CD4-positive, alpha-beta T cell treated with Interleukin-4 for 4 hours (primary cell): ENCODE measurements at regions not wholly inside any gene's neighbourhood (a gene's known extent, or its start where the extent isn't known, plus 50 kb on each side); places are given as distances from the start of the nearest gene placed in this dataset.

Experiments
- DNase-seq: peaks from one replicate; pipeline ENCODE4 v3.0.0-alpha.2; 2020

DNA sequence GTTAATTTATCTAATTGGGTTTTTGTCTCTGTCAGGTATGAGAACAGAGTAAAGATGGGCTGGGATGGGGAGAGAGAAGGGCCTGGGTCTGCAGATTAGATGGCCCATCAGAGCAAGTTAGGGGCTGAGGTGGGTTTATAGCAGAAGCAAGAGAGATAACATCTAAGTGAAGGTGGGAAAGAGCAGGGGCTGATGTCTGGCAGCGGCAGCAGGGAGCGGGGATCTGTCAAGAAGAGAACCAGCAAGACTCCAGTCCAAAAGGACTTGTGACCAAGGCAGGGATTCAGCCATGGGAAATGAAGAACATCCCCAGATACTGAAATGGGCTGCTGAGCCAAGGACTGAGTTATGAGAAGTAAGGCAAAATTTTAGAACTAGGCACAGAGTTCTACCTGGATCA, 320.6 kb upstream of the TBL1XR1 start:
- no peak for DNase-seq

DNA sequence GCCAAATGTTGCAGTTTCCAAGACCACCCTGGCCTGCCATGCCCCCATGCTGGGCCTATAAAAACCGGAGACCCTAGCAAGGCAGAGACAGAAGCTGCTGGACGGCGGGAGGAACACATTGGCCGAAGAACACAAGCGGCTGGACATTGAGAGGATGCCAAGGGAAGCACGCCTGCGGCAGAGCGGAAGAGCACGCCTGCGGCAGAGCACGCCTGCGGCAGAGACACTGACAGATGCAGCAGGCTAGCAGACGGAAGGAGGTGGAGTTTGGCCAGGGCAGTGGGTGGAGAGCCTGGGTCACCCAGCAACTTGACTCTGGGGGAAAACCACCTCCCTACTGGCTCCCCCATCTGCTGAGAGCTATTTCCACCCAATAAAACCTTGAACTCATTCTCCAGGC, 322.3 kb upstream of the TBL1XR1 start:
- DNase-seq, result no peak

DNA sequence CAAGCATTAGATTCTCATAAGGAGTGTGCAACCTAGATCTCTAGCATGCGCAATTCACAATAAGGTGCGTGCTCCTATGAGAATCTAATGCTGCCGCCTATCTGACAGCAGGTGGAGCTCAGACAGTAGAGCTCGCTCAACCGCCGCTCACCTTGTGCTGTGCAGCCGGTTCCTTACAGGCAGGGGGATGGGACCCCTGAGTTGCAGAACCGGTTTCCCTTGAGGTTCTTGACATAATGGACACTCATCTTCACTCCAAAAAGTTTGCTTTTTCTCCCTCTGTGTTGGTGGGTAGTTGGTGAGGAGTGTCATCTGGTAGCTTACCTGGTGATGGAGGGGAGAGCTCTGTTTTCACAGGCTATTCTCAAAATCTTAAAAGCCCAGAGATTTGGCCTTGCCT, 324.0 kb upstream of the TBL1XR1 start:
- no peak for DNase-seq

DNA sequence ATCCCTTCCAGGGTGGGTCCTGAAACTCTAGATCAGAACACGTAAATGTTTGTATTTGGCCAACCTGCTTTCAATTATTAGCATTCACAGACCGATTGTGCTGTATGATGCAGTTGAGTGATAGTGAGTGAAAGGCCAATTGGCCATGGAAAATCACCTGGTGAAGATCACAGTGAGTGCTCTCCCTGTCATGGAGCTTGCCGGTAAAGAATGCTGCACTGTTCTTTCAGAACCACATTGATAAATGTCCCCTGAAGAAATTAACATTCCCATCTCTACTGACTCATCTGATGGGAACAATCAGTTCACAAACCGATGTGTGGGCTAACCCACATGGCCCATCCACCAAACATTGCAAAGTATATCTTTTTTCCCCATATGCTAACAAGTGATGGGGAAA, 324.8 kb upstream of the TBL1XR1 start:
- DNase-seq, result no peak

DNA sequence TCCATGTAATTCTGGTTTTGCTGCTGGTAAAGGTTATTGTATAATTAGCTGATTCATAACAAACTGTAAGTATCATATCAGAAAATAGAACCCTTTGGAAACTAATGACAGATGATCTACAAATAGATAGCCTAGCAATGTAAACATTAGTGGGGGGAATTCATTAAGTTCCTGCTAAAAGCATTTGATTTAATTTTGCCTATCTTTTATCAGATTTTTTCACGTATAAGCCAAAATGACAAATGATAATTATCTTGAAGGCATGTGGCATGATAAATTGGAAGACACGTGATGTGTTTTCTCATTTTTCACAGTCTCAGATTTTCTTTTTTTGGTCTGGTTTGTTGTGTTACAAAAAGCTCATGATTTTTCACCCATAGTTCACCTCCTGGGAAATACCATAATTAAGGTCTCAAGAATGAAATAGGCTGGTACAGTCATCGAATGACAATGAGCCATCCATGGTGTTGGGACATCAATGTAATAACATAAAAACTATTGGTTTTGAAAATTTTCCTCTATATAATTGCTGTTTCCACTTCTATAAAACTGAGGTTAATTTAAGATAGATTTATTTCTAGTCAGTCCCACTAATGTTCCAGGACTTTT, 325.9 kb upstream of the TBL1XR1 start:
- DNase-seq, result no peak

DNA sequence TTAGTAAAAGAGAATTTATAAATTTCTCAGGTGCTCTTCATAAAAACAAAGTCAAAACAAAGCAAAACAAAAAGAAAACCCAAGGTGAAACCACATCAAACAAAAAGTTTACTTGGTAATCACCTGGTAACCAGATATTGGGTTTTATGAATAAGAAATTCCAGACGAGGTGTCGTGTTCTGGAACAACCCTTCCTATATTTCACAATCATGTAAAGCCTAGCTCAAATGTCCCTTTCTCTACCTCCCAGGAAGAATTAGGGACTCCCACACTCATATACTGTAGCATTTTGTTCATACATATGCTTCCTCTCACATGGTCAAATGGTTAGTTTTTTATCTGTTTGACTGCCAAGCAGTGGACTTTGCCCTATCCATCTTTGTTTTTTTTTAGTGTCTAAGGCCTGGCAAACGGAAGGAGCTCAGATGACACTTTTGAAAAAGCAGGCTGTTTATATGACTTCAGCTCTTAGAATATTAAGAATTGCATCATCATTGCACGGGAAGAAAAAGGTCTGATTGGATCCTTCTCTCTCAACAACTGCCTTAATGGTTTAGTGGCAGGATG, 326.7 kb upstream of the TBL1XR1 start:
- DNase-seq, result peak; percentile 13

DNA sequence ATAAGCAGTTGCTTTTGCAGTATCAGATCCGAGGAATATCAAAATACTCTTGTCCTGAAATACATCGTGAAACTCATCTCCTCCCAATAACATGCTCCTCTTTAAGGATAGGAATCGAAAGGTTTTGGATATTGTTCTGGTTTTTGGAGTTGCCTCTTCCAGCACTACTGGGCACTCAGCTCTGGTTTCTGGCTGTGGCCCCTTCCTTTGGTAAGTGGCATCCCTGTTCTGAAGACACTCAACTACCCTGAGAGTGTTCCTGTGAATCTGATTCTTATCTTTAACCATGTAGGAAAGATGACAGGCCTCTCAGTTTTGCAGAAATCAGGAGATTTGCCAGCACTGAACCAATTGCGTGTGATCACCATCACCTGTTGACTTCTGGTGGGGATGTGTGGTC, 327.5 kb upstream of the TBL1XR1 start:
- no peak for DNase-seq

DNA sequence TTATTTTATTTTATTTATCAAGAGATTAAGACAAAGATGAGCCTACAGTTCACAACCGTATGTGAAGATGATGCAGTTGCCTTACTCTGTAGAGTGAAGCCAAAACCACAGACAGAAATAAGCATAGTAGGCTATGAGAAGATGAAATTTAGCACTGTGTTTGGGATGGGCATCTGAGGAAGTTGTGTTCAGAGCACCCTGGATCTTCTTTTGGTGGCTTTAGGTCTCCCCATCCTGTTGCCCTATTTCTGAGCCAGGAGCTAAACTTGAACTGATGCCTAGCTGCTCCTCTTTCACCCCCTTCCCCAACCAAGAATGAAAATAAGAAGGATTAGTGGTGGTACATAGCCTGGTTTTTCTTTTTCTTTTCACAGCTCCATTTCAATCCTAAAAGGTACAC, 328.1 kb upstream of the TBL1XR1 start:
- no peak for DNase-seq

DNA sequence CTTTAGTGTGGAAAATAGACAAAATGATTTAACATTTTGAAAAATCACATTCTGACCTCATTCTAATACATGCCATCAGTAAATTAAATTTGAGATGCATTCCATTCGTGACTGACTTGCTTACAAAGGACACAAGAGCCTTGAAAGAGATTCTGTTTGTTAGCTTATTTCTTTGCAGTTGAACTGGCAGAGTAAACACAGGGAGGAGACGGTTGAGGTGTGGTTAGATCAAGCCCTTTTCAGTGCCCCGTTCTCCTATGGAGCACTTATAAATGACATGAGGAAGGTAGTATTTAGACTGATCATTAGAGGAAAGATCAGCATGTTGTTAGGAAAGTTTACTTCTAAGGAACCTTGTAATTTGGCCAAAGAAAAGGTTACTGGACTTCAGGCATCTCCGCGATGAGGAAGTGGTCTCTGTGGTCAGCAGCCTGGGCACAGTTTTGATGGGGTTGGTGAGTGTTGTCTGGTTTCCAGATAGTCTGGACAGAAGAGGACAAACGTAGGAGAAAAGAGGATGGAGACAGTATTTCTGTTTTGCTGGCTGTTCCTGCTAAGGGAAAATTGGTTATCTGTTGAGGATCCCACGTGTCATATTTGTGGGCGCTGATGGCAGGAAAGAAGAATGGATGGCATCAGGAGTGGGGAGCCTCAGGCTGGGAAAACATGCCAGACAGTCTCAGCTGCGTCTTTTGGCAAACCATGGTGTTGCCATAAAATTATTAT, 328.9 kb upstream of the TBL1XR1 start:
- DNase-seq, result no peak

DNA sequence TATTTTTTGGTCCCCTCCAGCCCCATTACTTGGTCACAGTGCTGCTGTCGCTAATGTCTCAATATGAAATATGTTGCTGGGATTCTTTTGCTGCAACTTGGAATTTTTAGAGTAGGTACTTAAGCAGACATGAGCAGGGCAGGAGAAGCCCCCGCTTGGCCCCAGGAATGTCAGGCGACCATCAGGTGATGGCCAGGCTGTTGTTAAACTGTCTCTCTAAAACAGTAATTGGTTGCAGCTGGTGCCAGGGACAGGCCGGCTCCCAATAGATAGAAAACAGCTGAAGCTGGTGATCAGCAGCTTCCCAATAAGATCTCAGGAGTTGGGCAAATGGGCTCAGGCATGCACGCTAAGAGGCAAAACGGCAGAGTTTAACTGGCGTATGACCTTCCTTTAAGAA, 329.9 kb upstream of the TBL1XR1 start:
- DNase-seq, result no peak

DNA sequence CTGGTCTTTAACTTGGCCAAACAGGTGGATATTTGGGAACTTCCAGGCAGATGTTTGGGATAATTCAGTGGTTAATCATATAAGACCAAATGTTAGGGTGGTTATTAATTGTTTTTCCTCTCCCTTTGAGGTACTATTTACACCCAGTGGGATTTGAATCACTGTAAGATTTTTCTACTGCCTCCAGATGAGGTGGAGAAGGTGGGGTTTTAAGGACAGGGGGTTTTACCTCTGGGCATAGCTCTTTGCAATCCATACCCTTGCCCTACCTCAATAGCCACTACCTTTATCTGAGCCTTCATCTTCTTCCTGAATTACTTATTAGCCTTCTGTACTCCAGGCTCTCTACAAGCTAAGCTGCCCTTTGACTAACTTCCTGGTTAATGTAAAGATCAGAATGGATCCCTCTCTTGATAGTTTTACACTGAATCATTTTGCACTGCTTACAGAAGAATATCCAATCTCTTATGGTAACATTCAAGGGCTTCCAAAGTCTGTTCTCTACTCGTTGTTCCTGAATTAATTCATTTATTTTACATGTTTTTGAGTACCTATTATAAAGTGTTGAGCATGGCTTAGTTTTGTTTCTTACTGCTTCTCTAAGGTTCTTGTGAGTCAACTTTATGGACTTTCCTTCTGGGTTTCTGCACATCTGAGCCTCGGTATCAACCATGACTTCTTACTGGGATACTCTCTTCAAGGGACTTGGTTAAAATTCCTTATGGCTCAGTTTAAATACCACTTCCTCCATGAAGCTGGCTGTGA, 331.2 kb upstream of the TBL1XR1 start:
- DNase-seq, result no peak

DNA sequence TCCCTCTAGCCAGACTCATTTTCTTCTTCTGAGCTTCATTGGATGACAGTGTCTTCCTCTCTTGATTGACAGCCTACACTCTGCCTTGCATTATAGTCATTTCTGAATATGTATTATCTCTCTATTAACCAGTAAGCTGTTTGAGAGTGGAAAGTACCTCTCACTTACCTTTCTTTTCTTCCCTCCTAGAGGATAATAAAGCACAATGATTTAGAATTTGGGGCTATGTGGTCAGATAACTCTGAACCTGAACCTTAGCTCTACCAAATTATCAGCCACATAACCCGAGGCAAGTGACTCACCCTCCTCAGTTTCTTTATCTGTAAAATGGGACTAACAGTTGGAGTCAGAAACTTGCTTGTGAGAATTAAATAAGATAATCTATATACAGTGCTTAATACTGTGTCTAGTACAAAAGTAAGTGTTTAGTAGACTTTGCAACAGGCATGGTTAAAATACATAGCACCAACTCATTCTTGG, 331.8 kb upstream of the TBL1XR1 start:
- no peak for DNase-seq

DNA sequence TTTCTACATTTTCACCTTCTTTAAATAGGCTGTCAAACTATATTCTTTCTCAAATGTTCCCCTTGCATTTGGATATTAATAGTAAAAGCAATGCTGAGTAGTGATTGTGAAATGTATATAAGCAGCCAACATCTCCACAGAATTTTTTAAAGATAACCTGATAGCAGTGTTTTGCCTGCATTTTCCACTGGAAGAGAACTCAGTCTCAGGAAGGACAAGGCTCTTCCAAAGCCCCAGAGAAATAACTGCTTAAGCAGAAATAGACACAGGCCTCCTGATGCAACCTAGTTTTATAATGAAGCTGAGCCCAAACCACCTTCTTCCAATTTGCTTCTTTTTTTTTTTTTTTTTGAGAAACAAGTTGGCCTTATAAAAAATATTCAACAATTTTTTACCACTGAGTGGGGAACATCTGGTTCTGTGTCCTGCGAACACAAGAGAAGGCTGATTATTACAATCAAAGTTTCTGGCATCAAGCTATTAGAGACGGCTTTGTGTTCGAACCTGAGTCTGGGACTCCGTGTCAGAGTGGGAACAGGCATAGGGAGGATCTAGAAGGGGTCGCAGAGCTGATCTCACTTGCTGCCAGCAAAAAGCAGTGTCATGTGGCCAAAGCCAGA, 332.5 kb upstream of the TBL1XR1 start:
- no peak for DNase-seq

DNA sequence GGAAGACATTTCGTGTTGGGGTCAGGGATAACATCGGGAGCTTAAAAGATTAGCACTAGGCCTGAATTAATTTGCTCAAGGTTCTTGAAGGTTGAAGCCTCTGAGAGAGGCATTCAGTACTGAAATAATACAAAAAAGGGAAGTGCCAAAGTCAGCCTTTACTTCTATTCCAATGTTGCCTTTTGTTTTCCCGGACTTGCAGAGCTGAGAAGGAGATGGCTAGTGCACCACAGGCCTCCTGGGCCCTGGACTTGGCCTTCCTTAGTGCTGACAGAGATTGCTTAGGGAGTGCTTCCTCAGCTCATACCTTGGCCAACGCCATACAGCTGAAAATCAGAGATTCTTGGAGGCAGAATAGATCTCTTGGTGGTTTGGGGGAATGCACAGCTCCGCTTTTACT, 333.6 kb upstream of the TBL1XR1 start:
- no peak for DNase-seq

DNA sequence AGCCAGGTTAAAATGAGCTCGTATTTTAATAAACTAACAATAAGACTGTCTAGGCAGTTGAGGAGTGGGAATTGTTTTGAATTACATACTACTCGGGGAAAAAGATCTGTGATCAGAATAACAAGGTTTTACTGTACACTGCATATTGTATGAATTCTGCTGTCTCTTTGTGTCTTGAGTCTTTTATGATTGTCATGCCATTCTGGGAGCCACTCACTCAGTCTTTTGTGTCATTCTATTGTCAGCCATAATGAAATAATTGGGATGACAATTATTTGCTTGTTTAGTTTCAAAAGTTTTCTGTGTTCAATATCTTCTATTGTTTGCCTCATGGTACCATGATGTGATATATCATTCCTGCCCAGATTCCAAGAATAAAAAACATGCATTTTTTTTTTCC, 339.6 kb upstream of the TBL1XR1 start:
- DNase-seq, result no peak

DNA sequence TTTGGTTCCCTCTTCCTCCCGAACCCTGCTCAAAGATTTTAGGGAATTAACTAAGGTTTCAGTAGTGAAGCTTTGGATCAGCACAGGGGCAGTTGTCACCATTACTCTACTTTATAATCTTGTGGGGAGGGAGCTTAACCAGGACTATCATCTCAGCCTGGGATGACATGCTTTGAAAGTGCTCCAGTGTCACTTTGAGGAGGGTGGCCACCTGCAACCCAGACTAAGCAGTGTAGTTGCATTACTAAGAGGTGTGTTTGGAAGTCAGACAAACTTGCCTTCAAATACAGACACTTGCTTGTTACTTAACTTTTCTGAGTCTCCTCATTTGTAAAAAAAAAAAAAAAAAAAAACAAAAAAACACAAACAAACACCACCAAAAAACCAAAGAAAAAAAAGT, 340.3 kb upstream of the TBL1XR1 start:
- no peak for DNase-seq

DNA sequence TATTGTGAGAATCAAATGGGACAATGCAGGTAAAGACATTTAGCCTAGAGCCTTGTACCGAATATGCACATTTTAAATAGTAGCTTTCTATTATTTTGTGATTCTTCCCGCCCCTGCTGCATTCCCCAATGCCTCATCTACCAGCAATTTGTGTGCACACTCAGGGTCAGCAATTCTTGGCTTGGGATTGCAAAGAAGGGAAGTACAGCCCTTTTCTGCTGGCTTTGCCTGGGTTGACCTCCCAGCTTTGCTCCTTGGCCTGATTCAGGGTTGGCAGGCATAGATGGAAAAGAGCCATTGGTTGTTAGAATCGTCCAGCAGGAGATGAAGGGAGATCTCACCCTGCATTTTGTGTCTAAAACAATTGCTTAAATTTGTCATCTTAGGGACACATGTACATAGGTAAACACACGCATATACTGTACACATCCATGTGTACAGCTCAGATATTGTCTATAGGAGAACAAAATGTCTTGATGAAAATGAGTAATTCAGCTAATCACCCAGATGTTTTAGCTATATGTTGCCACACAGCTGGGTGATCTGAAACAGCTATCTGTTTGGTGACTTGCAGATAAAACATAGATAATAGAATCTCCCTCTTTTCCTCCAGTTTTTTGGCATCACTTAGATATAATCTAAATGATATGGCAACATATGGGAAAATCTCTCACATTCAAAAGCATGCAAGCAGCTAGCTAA, 340.9 kb upstream of the TBL1XR1 start:
- DNase-seq, result no peak

DNA sequence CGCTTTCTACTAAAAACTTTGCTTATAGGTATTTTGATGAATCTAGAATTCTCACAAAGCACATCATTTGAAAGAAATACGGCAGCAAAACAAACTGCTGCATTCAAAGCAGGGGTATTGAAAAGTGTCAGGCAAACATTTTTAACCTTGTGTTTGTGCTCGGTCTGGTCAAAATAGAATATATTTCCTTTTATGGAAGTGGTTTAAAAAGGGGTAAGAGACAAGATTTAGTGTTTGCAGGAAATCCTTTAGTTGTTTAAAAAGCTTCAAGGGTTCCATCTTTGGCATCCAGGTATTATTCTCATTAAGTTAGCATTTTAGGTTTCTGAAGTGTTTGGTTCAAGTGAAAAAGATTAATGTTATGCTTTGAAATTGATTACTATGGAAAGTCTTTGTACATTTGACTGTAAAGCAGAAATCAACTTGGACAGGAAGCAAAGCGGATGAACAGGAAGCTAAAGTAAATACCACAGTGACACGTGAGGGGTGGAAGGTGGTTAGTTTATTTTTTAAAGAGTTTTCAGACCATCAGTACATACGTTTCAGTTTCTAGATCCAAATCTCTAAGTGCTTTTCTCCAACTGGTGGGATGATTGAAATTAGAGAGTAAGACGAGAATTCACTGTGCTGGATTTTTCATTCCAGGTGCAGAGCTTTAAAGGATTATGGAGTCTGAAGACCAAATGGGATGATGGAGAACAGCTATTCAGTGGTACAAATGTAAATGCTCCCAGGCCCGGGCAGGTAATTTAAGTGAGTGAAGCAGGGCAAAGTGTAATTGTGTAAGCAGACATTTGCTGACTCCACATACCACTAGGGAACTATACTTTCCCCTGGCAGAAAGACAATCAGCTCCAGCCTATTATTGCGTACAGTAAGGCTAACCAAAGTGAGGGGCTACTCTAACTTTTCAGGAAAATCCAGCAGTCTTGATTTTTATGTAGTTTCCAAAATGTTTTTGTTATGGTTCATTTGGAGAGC, 341.8 kb upstream of the TBL1XR1 start:
- DNase-seq, result peak; percentile 63

DNA sequence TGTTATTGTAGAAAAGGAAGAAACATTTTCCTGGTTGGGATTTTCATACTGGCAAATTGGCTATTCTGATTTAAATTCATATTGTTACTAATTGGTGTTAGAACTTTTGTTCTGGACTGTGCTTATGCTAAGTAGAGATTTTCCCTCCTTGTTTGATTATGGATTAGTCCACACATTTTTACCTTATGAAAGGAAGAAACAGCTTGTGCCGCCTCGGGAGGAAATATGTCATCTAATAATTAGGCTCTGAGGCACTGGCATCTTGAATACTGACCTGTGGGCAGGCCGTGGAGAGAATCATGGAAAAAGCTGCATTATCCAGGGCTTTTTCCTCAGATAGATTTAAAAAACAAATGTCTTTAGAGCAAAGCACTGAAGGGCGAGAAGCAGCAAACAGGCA, 344.3 kb upstream of the TBL1XR1 start:
- no peak for DNase-seq

DNA sequence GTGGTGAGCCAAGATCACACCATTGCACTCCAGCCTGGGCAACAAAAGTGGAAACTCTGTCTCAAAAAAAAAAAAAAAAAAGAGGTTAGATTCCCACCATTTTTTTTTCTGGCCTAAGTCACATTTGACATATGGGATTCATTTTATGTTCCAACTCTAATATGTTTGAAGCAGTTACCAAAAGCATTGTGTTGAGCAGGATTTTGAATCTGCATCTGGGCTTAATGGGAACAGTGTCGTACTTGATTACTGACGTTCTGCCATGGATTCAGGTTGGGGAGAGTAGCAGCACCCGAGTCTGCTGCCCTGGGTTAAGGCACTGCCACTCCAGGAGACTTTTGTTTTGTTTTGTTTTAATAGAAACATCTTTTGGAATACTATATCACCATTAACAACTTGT, 348.7 kb upstream of the TBL1XR1 start:
- DNase-seq, result no peak

DNA sequence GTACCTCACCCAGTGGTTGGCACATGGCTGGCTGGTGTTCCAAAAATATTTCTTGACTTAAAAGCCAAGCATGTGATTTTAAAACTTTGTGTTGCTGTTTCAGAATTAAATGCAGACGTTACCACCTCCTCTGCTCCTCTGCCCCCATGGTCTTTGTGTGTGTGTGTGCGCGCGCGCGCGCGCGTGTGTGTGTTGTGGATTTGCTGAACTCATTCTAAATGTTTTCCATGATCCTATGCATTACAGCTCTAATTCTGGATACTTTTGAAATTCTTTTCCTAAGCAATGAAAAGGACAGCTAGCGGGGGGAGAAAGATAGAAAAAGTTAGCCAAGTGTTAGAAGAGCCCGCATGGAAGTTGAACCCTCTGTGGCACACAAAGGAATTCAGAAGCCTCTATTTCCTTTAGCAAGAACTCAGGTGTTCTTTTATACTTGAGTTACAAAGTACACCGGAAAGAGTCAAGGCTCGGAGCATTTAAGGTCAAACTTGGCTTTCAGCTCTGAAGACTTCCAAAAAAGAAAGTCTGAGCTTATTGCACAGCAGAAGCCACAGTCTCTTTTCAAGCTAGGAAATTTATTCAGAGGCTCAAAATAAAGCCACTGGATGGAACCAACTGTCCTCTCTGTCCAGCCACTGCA, 350.5 kb upstream of the TBL1XR1 start:
- no peak for DNase-seq
